GM23338 (cell line): ENCODE measurements at regions not wholly inside any gene's neighbourhood (a gene's known extent, or its start where the extent isn't known, plus 50 kb on each side); places are given as distances from the start of the nearest gene placed in this dataset.
A peak's percentile ranks its signal among the peaks of the same experiment; 100 is the strongest.
"Not testable (repeated sequence)": the region's sequence is repeated elsewhere in the genome, so short reads cannot be mapped to it uniquely, and the experiment has no call there.

Experiments
- ATAC-seq: fragments of 200-7000 bp; cut with Tn5 transposase; 3 replicates; pipeline ENCODE4 v1.9.1; 2020
- DNase-seq: peaks from one replicate; pipeline ENCODE4 v3.0.0-alpha.2; 2015; ENCODE audit warnings: low spot score
- H2AFZ ChIP-seq: fragments of 200-600 bp; sonication (generic); 2 replicates; pipeline ENCODE4 v1.8.0; 2016; ENCODE audit warnings: antibody characterized with exemption, mild to moderate bottlenecking, moderate library complexity
- H3F3A ChIP-seq: fragments of 200-600 bp; sonication (generic); replicated peaks from 2 replicates; pipeline ENCODE4 v1.8.0; 2017; ENCODE audit warnings: antibody characterized with exemption, mixed run types, low read depth
- H3K27ac ChIP-seq: fragments of 200-600 bp; sonication (generic); 2 replicates; pipeline ENCODE4 v1.6.1; 2016; ENCODE audit warnings: low read depth
- H3K27me3 ChIP-seq: fragments of 200-600 bp; sonication (generic); 2 replicates; pipeline ENCODE4 v1.8.0; 2016; ENCODE audit warnings: mild to moderate bottlenecking, mixed run types, moderate library complexity; ENCODE audit not compliant: insufficient read depth
- H3K36me3 ChIP-seq: fragments of 200-600 bp; sonication (generic); 2 replicates; pipeline ENCODE4 v1.8.0; 2016; ENCODE audit warnings: mild to moderate bottlenecking; ENCODE audit not compliant: insufficient read depth
- H3K4me1 ChIP-seq: fragments of 200-600 bp; sonication (generic); 2 replicates; pipeline ENCODE4 v1.8.0; 2016; ENCODE audit warnings: mild to moderate bottlenecking, moderate library complexity; ENCODE audit not compliant: insufficient read depth
- H3K4me2 ChIP-seq: fragments of 200-600 bp; sonication (generic); 2 replicates; pipeline ENCODE4 v1.7.1; 2017; ENCODE audit warnings: mixed run types
- H3K4me3 ChIP-seq: fragments of 200-600 bp; sonication (generic); 2 replicates; pipeline ENCODE4 v1.6.1; 2016; ENCODE audit warnings: mixed run types
- H3K79me2 ChIP-seq: fragments of 200-600 bp; sonication (generic); replicated peaks from 2 replicates; pipeline ENCODE4 v1.8.0; 2017; ENCODE audit warnings: mild to moderate bottlenecking; ENCODE audit not compliant: insufficient read depth
- H3K9me2 ChIP-seq: fragments of 200-600 bp; sonication (generic); 2 replicates; pipeline ENCODE4 v1.8.0; 2017; ENCODE audit not compliant: insufficient read depth
- H4K20me1 ChIP-seq: fragments of 200-600 bp; sonication (generic); replicated peaks from 2 replicates; pipeline ENCODE4 v1.8.0; 2017; ENCODE audit warnings: mild to moderate bottlenecking; ENCODE audit not compliant: insufficient read depth
- H3K27ac Mint-ChIP-seq: 2 replicates; pipeline ENCODE4 v1.8.0; 2020; ENCODE audit warnings: inconsistent platforms, mild to moderate bottlenecking, moderate library complexity, mixed read lengths
- H3K27me3 Mint-ChIP-seq: 3 replicates; pipeline ENCODE4 v1.8.0; 2022; ENCODE audit warnings: low read depth, mild to moderate bottlenecking, moderate library complexity, mixed read lengths, inconsistent platforms; ENCODE audit not compliant: insufficient read depth, poor library complexity
- H3K36me3 Mint-ChIP-seq: 3 replicates; pipeline ENCODE4 v1.8.0; 2021; ENCODE audit warnings: low read depth, mild to moderate bottlenecking, inconsistent platforms, moderate library complexity, mixed read lengths
- H3K4me1 Mint-ChIP-seq: 3 replicates; pipeline ENCODE4 v1.8.0; 2020; ENCODE audit warnings: mild to moderate bottlenecking, inconsistent platforms, mixed read lengths
- H3K4me3 Mint-ChIP-seq: 3 replicates; pipeline ENCODE4 v1.8.0; 2021; ENCODE audit warnings: moderate library complexity, mild to moderate bottlenecking, inconsistent platforms, mixed read lengths
- H3K9me3 Mint-ChIP-seq: 3 replicates; pipeline ENCODE4 v1.8.0; 2020; ENCODE audit warnings: moderate library complexity, mild to moderate bottlenecking, inconsistent platforms, mixed read lengths
- CREB1 ChIP-seq: fragments of 250-450 bp; sonication (Bioruptor Pico); IDR thresholded peaks from 2 replicates; pipeline ENCODE4 v1.5.0; 2020; ENCODE audit warnings: low read depth, mild to moderate bottlenecking, moderate library complexity
- CTCF ChIP-seq, 2 experiments: fragments of 200-600 bp in 1 of 2; sonication (generic) in 1 of 2; conservative IDR thresholded peaks; 2 replicates each; pipeline versions ENCODE4 v1.5.1 to v1.6.1; 2016 to 2017; ENCODE audit warnings: antibody characterized with exemption in 2 of 2, low read depth in 2 of 2, mild to moderate bottlenecking in 2 of 2, moderate library complexity in 1 of 2
- EZH2 ChIP-seq: fragments of 200-600 bp; sonication (generic); IDR thresholded peaks from one replicate; pipeline ENCODE4 v1.8.0; 2017; ENCODE audit warnings: antibody characterized with exemption, mild to moderate bottlenecking, low read depth; ENCODE audit not compliant: unreplicated experiment
- EZH2phosphoT487 ChIP-seq: fragments of 200-600 bp; sonication (generic); IDR thresholded peaks from one replicate; pipeline ENCODE4 v1.8.1; 2018; ENCODE audit warnings: antibody characterized with exemption; ENCODE audit not compliant: unreplicated experiment
- NANOG ChIP-seq: IDR thresholded peaks from 2 replicates; pipeline ENCODE4 v1.6.1; 2016; ENCODE audit warnings: antibody characterized with exemption, borderline replicate concordance
- POLR2AphosphoS5 ChIP-seq: IDR thresholded peaks from 2 replicates; pipeline ENCODE4 v1.6.1; 2016; ENCODE audit warnings: antibody characterized with exemption, low read depth
- ZNF114 ChIP-seq: fragments of 250-450 bp; sonication (Bioruptor Pico); IDR thresholded peaks from 2 replicates; pipeline ENCODE4 v1.5.0; 2020; ENCODE audit warnings: mild to moderate bottlenecking, moderate library complexity
- ZNF331 ChIP-seq: fragments of 250-450 bp; sonication (Bioruptor Pico); IDR thresholded peaks from 2 replicates; pipeline ENCODE4 v1.5.0; 2020; ENCODE audit warnings: low read depth, mild to moderate bottlenecking, moderate library complexity
- TF ChIP-seq, protein P1 (sequence below): IDR thresholded peaks from 2 replicates; pipeline ENCODE4 v1.6.1; 2016; ENCODE audit warnings: antibody characterized with exemption
- TF ChIP-seq, protein P2 (sequence below): IDR thresholded peaks from one replicate; pipeline ENCODE4 v1.6.1; 2018; ENCODE audit warnings: antibody characterized with exemption; ENCODE audit not compliant: unreplicated experiment

DNA sequence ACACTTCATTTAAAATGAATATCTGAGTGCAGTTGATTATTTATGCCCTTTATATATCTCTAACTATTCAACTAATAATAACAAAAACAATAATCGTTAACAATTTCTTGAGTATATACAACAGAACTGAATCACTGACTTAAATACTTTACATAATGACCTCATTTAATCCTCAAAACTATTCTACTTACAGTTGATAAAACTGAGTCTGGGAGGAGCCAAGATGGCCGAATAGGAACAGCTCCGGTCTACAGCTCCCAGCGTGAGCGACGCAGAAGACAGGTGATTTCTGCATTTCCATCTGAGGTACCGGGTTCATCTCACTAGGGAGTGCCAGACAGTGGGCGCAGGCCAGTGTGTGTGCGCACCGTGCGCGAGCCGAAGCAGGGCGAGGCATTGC is 163.6 kb downstream of the LRRN1 start:
- H2AFZ ChIP-seq, H3K27ac Mint-ChIP-seq, H3K27me3 Mint-ChIP-seq, H3K4me1 ChIP-seq, H3K36me3 Mint-ChIP-seq, H3K4me1 Mint-ChIP-seq, H3K79me2 ChIP-seq, H4K20me1 ChIP-seq, H3K27ac ChIP-seq, H3K27me3 ChIP-seq, ATAC-seq, H3F3A ChIP-seq, H3K9me2 ChIP-seq, H3K36me3 ChIP-seq: not testable (repeated sequence)
- H3K4me2 ChIP-seq = peak overlapping the region; percentile 72
- peak; percentile 21 for DNase-seq
- H3K4me3 ChIP-seq = peak overlapping the region; percentile 48
- Mint-ChIP-seq H3K4me3 (peak overlapping the region; percentile 56), H3K9me3 (peaks cover 29% of the 10 kb centered on the region)

GRCh38 chr3:3984053-3984452 is 184.8 kb downstream of the LRRN1 start:
- H3K4me1 ChIP-seq = no peaks in the 10 kb centered on the region
- no peaks in the 10 kb centered on the region; the same call in 2 of the 3 replicates for H3K36me3 Mint-ChIP-seq
- no peaks in the 10 kb centered on the region for H3F3A ChIP-seq
- no peak for ATAC-seq
- no peaks in the 10 kb centered on the region for H3K79me2 ChIP-seq
- no peak overlapping the region for H3K27ac Mint-ChIP-seq
- no peak overlapping the region for H2AFZ ChIP-seq
- no peak overlapping the region for H3K27ac ChIP-seq
- H3K27me3 ChIP-seq = no peaks in the 10 kb centered on the region
- peaks cover 2% of the 10 kb centered on the region for H3K27me3 Mint-ChIP-seq
- H3K4me1 Mint-ChIP-seq = no peaks in the 10 kb centered on the region
- H3K4me2 ChIP-seq = no peak overlapping the region
- no peak for DNase-seq
- H4K20me1 ChIP-seq = no peaks in the 10 kb centered on the region
- H3K36me3 ChIP-seq = no peaks in the 10 kb centered on the region
- H3K9me3 Mint-ChIP-seq = peaks cover 68% of the 10 kb centered on the region
- no peak overlapping the region for H3K4me3 Mint-ChIP-seq
- no peaks in the 10 kb centered on the region for H3K9me2 ChIP-seq
- H3K4me3 ChIP-seq = no peak overlapping the region
- TF ChIP-seq, protein P1, sequence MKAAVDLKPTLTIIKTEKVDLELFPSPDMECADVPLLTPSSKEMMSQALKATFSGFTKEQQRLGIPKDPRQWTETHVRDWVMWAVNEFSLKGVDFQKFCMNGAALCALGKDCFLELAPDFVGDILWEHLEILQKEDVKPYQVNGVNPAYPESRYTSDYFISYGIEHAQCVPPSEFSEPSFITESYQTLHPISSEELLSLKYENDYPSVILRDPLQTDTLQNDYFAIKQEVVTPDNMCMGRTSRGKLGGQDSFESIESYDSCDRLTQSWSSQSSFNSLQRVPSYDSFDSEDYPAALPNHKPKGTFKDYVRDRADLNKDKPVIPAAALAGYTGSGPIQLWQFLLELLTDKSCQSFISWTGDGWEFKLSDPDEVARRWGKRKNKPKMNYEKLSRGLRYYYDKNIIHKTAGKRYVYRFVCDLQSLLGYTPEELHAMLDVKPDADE = no peak
- TF ChIP-seq POLR2AphosphoS5 = no peak
- TF ChIP-seq EZH2 = no peak
- TF ChIP-seq, protein P2, sequence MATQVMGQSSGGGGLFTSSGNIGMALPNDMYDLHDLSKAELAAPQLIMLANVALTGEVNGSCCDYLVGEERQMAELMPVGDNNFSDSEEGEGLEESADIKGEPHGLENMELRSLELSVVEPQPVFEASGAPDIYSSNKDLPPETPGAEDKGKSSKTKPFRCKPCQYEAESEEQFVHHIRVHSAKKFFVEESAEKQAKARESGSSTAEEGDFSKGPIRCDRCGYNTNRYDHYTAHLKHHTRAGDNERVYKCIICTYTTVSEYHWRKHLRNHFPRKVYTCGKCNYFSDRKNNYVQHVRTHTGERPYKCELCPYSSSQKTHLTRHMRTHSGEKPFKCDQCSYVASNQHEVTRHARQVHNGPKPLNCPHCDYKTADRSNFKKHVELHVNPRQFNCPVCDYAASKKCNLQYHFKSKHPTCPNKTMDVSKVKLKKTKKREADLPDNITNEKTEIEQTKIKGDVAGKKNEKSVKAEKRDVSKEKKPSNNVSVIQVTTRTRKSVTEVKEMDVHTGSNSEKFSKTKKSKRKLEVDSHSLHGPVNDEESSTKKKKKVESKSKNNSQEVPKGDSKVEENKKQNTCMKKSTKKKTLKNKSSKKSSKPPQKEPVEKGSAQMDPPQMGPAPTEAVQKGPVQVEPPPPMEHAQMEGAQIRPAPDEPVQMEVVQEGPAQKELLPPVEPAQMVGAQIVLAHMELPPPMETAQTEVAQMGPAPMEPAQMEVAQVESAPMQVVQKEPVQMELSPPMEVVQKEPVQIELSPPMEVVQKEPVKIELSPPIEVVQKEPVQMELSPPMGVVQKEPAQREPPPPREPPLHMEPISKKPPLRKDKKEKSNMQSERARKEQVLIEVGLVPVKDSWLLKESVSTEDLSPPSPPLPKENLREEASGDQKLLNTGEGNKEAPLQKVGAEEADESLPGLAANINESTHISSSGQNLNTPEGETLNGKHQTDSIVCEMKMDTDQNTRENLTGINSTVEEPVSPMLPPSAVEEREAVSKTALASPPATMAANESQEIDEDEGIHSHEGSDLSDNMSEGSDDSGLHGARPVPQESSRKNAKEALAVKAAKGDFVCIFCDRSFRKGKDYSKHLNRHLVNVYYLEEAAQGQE = no peak
- TF ChIP-seq NANOG = no peak
- TF ChIP-seq EZH2phosphoT487 = no peak
- no peak for TF ChIP-seq CTCF (conservative IDR thresholded peaks at IDR 0.05; ENCODE audit: low read depth in 2 of 2)
- TF ChIP-seq CREB1 = no peak
- TF ChIP-seq ZNF114 (CRISPR knock-in tag) = no peak
- TF ChIP-seq ZNF331 = no peak
